GM23338 (cell line): ENCODE measurements at regions not wholly inside any gene's neighbourhood (a gene's known extent, or its start where the extent isn't known, plus 50 kb on each side); places are given as distances from the start of the nearest gene placed in this dataset.

Experiments
- EZH2phosphoT487 ChIP-seq: fragments of 200-600 bp; sonication (generic); IDR thresholded peaks from one replicate; pipeline ENCODE4 v1.8.1; 2018; ENCODE audit warnings: antibody characterized with exemption; ENCODE audit not compliant: unreplicated experiment
- POLR2AphosphoS5 ChIP-seq: IDR thresholded peaks from 2 replicates; pipeline ENCODE4 v1.6.1; 2016; ENCODE audit warnings: antibody characterized with exemption, low read depth
- STAT1 ChIP-seq: IDR thresholded peaks from one replicate; pipeline ENCODE4 v1.6.1; 2016; ENCODE audit warnings: antibody characterized with exemption; ENCODE audit not compliant: unreplicated experiment
- TF ChIP-seq, protein P1 (sequence below), 2 experiments: fragments of 200-600 bp in 1 of 2; sonication (generic) in 1 of 2; conservative IDR thresholded peaks; 2 replicates each; pipeline versions ENCODE4 v1.5.1 to v1.6.1; 2016 to 2017; ENCODE audit warnings: antibody characterized with exemption in 2 of 2, low read depth in 2 of 2, mild to moderate bottlenecking in 2 of 2, moderate library complexity in 1 of 2

GRCh38 chr10:10967029-10967428 lies 50.6 kb upstream of the CELF2 start:
- TF ChIP-seq, protein P1, sequence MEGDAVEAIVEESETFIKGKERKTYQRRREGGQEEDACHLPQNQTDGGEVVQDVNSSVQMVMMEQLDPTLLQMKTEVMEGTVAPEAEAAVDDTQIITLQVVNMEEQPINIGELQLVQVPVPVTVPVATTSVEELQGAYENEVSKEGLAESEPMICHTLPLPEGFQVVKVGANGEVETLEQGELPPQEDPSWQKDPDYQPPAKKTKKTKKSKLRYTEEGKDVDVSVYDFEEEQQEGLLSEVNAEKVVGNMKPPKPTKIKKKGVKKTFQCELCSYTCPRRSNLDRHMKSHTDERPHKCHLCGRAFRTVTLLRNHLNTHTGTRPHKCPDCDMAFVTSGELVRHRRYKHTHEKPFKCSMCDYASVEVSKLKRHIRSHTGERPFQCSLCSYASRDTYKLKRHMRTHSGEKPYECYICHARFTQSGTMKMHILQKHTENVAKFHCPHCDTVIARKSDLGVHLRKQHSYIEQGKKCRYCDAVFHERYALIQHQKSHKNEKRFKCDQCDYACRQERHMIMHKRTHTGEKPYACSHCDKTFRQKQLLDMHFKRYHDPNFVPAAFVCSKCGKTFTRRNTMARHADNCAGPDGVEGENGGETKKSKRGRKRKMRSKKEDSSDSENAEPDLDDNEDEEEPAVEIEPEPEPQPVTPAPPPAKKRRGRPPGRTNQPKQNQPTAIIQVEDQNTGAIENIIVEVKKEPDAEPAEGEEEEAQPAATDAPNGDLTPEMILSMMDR (conservative IDR thresholded peaks at IDR 0.05; ENCODE audit: low read depth in 2 of 2): no peak
- no peak for TF ChIP-seq STAT1
- TF ChIP-seq EZH2phosphoT487: no peak
- TF ChIP-seq POLR2AphosphoS5: no peak
